ENCODE measurements at regions not wholly inside any gene's neighbourhood (a gene's known extent, or its start where the extent isn't known, plus 50 kb on each side); places are given as distances from the start of the nearest gene placed in this dataset.
"Not testable (repeated sequence)": the region's sequence is repeated elsewhere in the genome, so short reads cannot be mapped to it uniquely, and the experiment has no call there.

DNA sequence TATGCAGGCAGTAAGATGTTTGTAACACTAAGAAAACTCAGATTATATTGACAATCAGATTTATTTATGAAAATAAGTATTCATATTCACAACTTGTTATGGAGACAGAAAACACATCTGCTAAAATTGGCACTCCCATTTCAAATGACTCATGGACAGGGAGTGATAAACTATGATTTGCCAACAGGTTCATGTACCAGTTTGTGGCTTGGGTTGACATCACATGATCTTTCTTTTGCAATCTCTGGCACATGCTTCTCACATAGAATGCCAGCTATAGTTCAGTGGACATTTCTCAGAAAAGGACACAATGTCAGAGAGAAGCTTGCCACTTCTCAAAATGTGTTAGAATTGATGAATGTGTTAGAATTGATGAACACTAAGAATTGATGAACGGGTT is 663.2 kb upstream of the ANKRD30A start:
- Mint-ChIP-seq H3K4me3 (no peak overlapping the region), H3K27me3 (no peaks in the 10 kb centered on the region), H3K4me1 (no peaks in the 10 kb centered on the region), H3K36me3 (ENCODE audit: low read depth) (no peaks in the 10 kb centered on the region), H3K9me3 (peaks cover 12% of the 10 kb centered on the region), H3K27ac (no peak overlapping the region)
- ATAC-seq (ENCODE audit: low read depth) = no peak
- TF ChIP-seq, protein P1, sequence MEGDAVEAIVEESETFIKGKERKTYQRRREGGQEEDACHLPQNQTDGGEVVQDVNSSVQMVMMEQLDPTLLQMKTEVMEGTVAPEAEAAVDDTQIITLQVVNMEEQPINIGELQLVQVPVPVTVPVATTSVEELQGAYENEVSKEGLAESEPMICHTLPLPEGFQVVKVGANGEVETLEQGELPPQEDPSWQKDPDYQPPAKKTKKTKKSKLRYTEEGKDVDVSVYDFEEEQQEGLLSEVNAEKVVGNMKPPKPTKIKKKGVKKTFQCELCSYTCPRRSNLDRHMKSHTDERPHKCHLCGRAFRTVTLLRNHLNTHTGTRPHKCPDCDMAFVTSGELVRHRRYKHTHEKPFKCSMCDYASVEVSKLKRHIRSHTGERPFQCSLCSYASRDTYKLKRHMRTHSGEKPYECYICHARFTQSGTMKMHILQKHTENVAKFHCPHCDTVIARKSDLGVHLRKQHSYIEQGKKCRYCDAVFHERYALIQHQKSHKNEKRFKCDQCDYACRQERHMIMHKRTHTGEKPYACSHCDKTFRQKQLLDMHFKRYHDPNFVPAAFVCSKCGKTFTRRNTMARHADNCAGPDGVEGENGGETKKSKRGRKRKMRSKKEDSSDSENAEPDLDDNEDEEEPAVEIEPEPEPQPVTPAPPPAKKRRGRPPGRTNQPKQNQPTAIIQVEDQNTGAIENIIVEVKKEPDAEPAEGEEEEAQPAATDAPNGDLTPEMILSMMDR (IDR thresholded peaks at IDR 0.05) = no peak
- CTCF ChIA-PET = no interaction called here
- no peak for DNase-seq
- intact Hi-C loops (cut with micrococcal nuclease) = no loop called here
- POLR2A ChIA-PET = no interaction called here

GRCh38 chr10:36458437-36458836 is 667.0 kb upstream of the ANKRD30A start:
- H3K36me3 Mint-ChIP-seq (ENCODE audit: low read depth); DNase-seq; POLR2A ChIA-PET; ATAC-seq (ENCODE audit: low read depth); CTCF ChIA-PET; intact Hi-C loops (cut with micrococcal nuclease); H3K27ac Mint-ChIP-seq; H3K27me3 Mint-ChIP-seq; H3K4me3 Mint-ChIP-seq; H3K4me1 Mint-ChIP-seq: not testable (repeated sequence)
- H3K9me3 Mint-ChIP-seq = peaks cover 18% of the 10 kb centered on the region

DNA sequence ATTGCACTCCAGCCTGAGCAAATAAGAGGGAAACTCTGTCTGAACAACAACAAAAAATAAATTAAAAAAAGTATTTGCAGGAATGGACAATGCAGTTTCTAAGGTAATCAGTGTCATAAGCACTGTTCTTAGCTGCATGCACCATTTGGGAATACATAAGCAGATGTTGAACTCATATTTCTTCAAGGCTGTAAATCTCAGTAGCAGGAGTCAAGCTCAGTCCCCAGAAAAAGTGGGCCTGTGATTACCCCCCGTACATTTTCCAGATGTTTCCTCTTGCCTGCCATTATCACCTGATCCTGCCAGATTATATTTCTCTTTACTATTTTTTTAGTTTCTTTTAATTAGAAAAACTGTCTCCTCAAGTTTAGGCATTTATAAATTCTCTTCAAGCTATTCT is 667.6 kb upstream of the ANKRD30A start:
- DNase-seq = no peak
- no peak for ATAC-seq (ENCODE audit: low read depth)
- no peaks in the 10 kb centered on the region for H3K36me3 Mint-ChIP-seq (ENCODE audit: low read depth)
- TF ChIP-seq, protein P1 (IDR thresholded peaks at IDR 0.05) = no peak
- intact Hi-C loops (cut with micrococcal nuclease) = no loop called here
- CTCF ChIA-PET = no interaction called here
- no peak overlapping the region for H3K27ac Mint-ChIP-seq
- H3K27me3 Mint-ChIP-seq = no peaks in the 10 kb centered on the region
- POLR2A ChIA-PET = no interaction called here
- no peaks in the 10 kb centered on the region for H3K4me1 Mint-ChIP-seq
- H3K4me3 Mint-ChIP-seq = no peak overlapping the region
- H3K9me3 Mint-ChIP-seq = peaks cover 18% of the 10 kb centered on the region

- ChIA-PET POLR2A (no interaction called here), CTCF (no interaction called here)
- Mint-ChIP-seq H3K36me3 (ENCODE audit: low read depth) (no peaks in the 10 kb centered on the region), H3K4me3 (no peak overlapping the region), H3K9me3 (peaks cover 16% of the 10 kb centered on the region), H3K4me1 (no peaks in the 10 kb centered on the region), H3K27me3 (no peaks in the 10 kb centered on the region), H3K27ac (no peak overlapping the region)
- no peak for DNase-seq
- TF ChIP-seq, protein P1 (IDR thresholded peaks at IDR 0.05) = no peak
- ATAC-seq (ENCODE audit: low read depth) = no peak
- intact Hi-C loops (cut with micrococcal nuclease) = no loop called here
These were observed 669.8 kb upstream of the ANKRD30A start for GRCh38 chr10:36455526-36456133.

DNA sequence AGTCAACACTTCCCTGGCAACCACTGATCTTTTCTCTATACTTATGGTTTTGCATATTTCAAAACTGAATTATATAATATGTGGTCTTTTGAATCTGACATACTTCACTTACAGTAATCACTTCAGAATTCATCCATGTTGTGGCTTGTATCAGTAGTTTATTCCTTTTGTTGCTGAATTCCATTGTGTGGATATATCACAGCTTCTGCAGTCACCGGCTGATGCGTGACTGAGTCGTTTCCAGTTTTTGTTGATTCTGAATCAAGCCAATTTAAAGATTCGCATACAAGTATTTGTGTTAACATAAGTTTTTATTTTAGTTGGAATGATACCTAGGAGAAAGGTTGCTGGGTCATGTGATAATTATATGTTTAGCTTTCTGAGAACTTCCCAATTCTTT is 672.5 kb upstream of the ANKRD30A start:
- CTCF ChIA-PET = no interaction called here
- intact Hi-C loops (cut with micrococcal nuclease) = no loop called here
- peaks cover 7% of the 10 kb centered on the region for H3K9me3 Mint-ChIP-seq
- TF ChIP-seq, protein P1 (IDR thresholded peaks at IDR 0.05) = no peak
- no peak overlapping the region for H3K27ac Mint-ChIP-seq
- H3K4me1 Mint-ChIP-seq = no peaks in the 10 kb centered on the region
- no peaks in the 10 kb centered on the region for H3K36me3 Mint-ChIP-seq (ENCODE audit: low read depth)
- no peaks in the 10 kb centered on the region for H3K27me3 Mint-ChIP-seq
- ATAC-seq (ENCODE audit: low read depth) (no peak), DNase-seq (no peak)
- POLR2A ChIA-PET = no interaction called here
- no peak overlapping the region for H3K4me3 Mint-ChIP-seq

- POLR2A ChIA-PET = no interaction called here
- TF ChIP-seq, protein P1 (IDR thresholded peaks at IDR 0.05) = no peak
- Mint-ChIP-seq H3K36me3 (ENCODE audit: low read depth) (no peaks in the 10 kb centered on the region), H3K4me3 (no peak overlapping the region), H3K27ac (no peak overlapping the region), H3K9me3 (no peaks in the 10 kb centered on the region), H3K27me3 (no peaks in the 10 kb centered on the region), H3K4me1 (no peaks in the 10 kb centered on the region)
- intact Hi-C loops (cut with micrococcal nuclease) = no loop called here
- CTCF ChIA-PET = no interaction called here
- ATAC-seq (ENCODE audit: low read depth) (no peak), DNase-seq (no peak)
These were observed 673.9 kb upstream of the ANKRD30A start for GRCh38 chr10:36451391-36451970.
